PC-3 (cell line): ENCODE measurements at regions not wholly inside any gene's neighbourhood (a gene's known extent, or its start where the extent isn't known, plus 50 kb on each side); places are given as distances from the start of the nearest gene placed in this dataset.

ENCODE experiments used
- ATAC-seq: fragments of 200-7000 bp; cut with Tn5 transposase; 2 replicates; pipeline ENCODE4 v1.9.1; 2020; ENCODE audit warnings: mild to moderate bottlenecking, moderate library complexity
- BruUV-seq: library from RNA; stranded (reverse); fragments of 400-500 nt; replicated peaks from 2 replicates; lab custom pipeline; 2021; lab: Mats Ljungman, UMichigan
- CTCF ChIA-PET: fragments of 300-600 bp; sonication (Branson Sonifier 250); formaldehyde crosslinking; loops from one replicate; lab custom pipeline; 2022; ENCODE audit warnings: antibody characterized with exemption; lab: Charles Lee
- POLR2A ChIA-PET: fragments of 300-600 bp; sonication (Branson Sonifier 250); formaldehyde crosslinking; loops from one replicate; lab custom pipeline; 2022; ENCODE audit warnings: antibody characterized with exemption; ENCODE audit not compliant: unreplicated experiment; lab: Charles Lee
- DNase-seq: peaks from one replicate; pipeline ENCODE4 v3.0.0-alpha.2; 2015
- H2AFZ ChIP-seq: fragments of 300-600 bp; sonication (generic); 2 replicates; pipeline ENCODE4 v1.6.0; 2016; ENCODE audit warnings: antibody characterized with exemption, low read length
- H3F3A ChIP-seq: fragments of 300-600 bp; sonication (generic); one replicate; pipeline ENCODE4 v1.6.0; 2017; ENCODE audit warnings: antibody characterized with exemption, low read length, control low read depth, mild to moderate bottlenecking; ENCODE audit not compliant: unreplicated experiment
- H3K27ac ChIP-seq: fragments of 300-600 bp; sonication (generic); 2 replicates; pipeline ENCODE4 v1.5.1; 2016; ENCODE audit warnings: mild to moderate bottlenecking, low read length
- H3K27me3 ChIP-seq: fragments of 300-600 bp; sonication (generic); 2 replicates; pipeline ENCODE4 v1.6.1; 2016; ENCODE audit warnings: low read length, mixed read lengths
- H3K36me3 ChIP-seq: fragments of 300-600 bp; sonication (generic); 2 replicates; pipeline ENCODE4 v1.6.1; 2016; ENCODE audit warnings: low read depth, mixed run types, low read length, mixed read lengths
- H3K4me1 ChIP-seq: fragments of 300-600 bp; sonication (generic); 2 replicates; pipeline ENCODE4 v1.5.1; 2016; ENCODE audit warnings: low read length; ENCODE audit not compliant: insufficient read depth
- H3K4me2 ChIP-seq: fragments of 300-600 bp; sonication (generic); 2 replicates; pipeline ENCODE4 v1.6.0; 2016; ENCODE audit warnings: low read length
- H3K4me3 ChIP-seq: fragments of 300-600 bp; sonication (generic); 2 replicates; pipeline ENCODE4 v1.5.1; 2016; ENCODE audit warnings: mild to moderate bottlenecking, low read length, mixed read lengths
- H3K79me2 ChIP-seq: fragments of 300-600 bp; sonication (generic); 2 replicates; pipeline ENCODE4 v1.6.1; 2017; ENCODE audit warnings: low read length, mixed read lengths
- H3K9ac ChIP-seq: fragments of 300-600 bp; sonication (generic); 2 replicates; pipeline ENCODE4 v1.6.0; 2016; ENCODE audit warnings: mild to moderate bottlenecking, low read length
- H3K9me2 ChIP-seq: fragments of 300-600 bp; sonication (generic); replicated peaks from 2 replicates; pipeline ENCODE4 v1.6.1; 2016; ENCODE audit warnings: mixed run types, low read length, mixed read lengths
- H3K9me3 ChIP-seq: fragments of 300-600 bp; sonication (generic); 2 replicates; pipeline ENCODE4 v1.6.1; 2016; ENCODE audit warnings: low read length, mixed read lengths
- H4K20me1 ChIP-seq: fragments of 300-600 bp; sonication (generic); 2 replicates; pipeline ENCODE4 v1.6.1; 2016; ENCODE audit warnings: low read length, mixed read lengths
- EZH2 ChIP-seq: fragments of 300-600 bp; sonication (generic); IDR thresholded peaks from one replicate; pipeline ENCODE4 v1.6.1; 2017; ENCODE audit warnings: antibody characterized with exemption, mild to moderate bottlenecking, low read length; ENCODE audit not compliant: unreplicated experiment
- EZH2phosphoT487 ChIP-seq: fragments of 300-600 bp; sonication (generic); IDR thresholded peaks from 2 replicates; pipeline ENCODE4 v1.6.1; 2018; ENCODE audit warnings: mild to moderate bottlenecking, antibody characterized with exemption, low read length, borderline replicate concordance
- intact Hi-C: fragments of 100-400 bp; cut with micrococcal nuclease; formaldehyde crosslinking; loops from 2 replicates; pipeline ENCODE4 v1.9.0; 2023
- TF ChIP-seq, protein P1 (sequence below): fragments of 300-600 bp; sonication (generic); conservative IDR thresholded peaks from 2 replicates; pipeline ENCODE4 v1.5.1; 2017; ENCODE audit warnings: antibody characterized with exemption, low read depth, mild to moderate bottlenecking, low read length

DNA sequence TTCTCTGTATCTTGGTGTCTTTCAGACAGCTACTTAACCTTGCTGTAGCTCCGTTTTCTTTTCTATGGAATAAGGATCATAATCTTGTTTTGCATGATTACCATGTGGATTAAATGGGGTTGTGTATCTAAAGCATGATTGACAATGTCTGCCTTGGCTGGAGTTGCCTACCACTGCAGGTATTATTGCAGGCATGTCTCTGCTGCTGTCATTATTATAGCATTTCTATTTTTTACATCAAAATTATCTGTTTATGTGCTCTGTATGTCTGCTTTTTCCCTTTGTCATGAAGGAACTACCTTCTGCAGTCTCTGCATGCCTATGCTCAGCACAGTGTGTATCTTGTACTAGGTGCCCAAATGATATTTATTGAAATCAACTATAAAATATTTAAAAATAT is 95.9 kb upstream of the TAPT1 start:
- no TSS peak for BruUV-seq
- no peak overlapping the region for H3K4me3 ChIP-seq
- H3K9me3 ChIP-seq: no peaks in the 10 kb centered on the region
- H3K9me2 ChIP-seq: no peaks in the 10 kb centered on the region
- CTCF ChIA-PET: no interaction called here
- no peaks in the 10 kb centered on the region for H3K79me2 ChIP-seq
- H3K27ac ChIP-seq: no peak overlapping the region
- intact Hi-C loops: no loop called here
- TF ChIP-seq EZH2phosphoT487: no peak
- TF ChIP-seq EZH2: no peak
- no peak overlapping the region for H3K4me2 ChIP-seq
- no peaks in the 10 kb centered on the region for H3K36me3 ChIP-seq
- no peaks in the 10 kb centered on the region for H3K27me3 ChIP-seq
- H3K9ac ChIP-seq: no peak overlapping the region
- ATAC-seq: no peak
- no peaks in the 10 kb centered on the region for H3F3A ChIP-seq
- no peaks in the 10 kb centered on the region for H3K4me1 ChIP-seq
- H2AFZ ChIP-seq: no peak overlapping the region
- H4K20me1 ChIP-seq: no peaks in the 10 kb centered on the region
- POLR2A ChIA-PET: no interaction called here
- no peak for DNase-seq

- Histone ChIP-seq H3K9ac (no peak overlapping the region), H3K36me3 (no peaks in the 10 kb centered on the region), H3K79me2 (no peaks in the 10 kb centered on the region), H3K9me2 (no peaks in the 10 kb centered on the region), H4K20me1 (no peaks in the 10 kb centered on the region), H3K4me3 (no peak overlapping the region), H3K9me3 (no peaks in the 10 kb centered on the region), H3K4me2 (no peak overlapping the region), H2AFZ (no peak overlapping the region), H3K27ac (no peak overlapping the region), H3K4me1 (no peaks in the 10 kb centered on the region), H3F3A (no peaks in the 10 kb centered on the region), H3K27me3 (no peaks in the 10 kb centered on the region)
- intact Hi-C loops: no loop called here
- no peak for TF ChIP-seq EZH2phosphoT487
- TF ChIP-seq, protein P1, sequence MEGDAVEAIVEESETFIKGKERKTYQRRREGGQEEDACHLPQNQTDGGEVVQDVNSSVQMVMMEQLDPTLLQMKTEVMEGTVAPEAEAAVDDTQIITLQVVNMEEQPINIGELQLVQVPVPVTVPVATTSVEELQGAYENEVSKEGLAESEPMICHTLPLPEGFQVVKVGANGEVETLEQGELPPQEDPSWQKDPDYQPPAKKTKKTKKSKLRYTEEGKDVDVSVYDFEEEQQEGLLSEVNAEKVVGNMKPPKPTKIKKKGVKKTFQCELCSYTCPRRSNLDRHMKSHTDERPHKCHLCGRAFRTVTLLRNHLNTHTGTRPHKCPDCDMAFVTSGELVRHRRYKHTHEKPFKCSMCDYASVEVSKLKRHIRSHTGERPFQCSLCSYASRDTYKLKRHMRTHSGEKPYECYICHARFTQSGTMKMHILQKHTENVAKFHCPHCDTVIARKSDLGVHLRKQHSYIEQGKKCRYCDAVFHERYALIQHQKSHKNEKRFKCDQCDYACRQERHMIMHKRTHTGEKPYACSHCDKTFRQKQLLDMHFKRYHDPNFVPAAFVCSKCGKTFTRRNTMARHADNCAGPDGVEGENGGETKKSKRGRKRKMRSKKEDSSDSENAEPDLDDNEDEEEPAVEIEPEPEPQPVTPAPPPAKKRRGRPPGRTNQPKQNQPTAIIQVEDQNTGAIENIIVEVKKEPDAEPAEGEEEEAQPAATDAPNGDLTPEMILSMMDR: no peak
- TF ChIP-seq EZH2: no peak
- POLR2A ChIA-PET: no interaction called here
- BruUV-seq: no TSS peak
- CTCF ChIA-PET: no interaction called here
- DNase-seq: no peak
- ATAC-seq: no peak
Measured at GRCh38 chr4:16315456-16315855, 89.2 kb upstream of the TAPT1 start.

GRCh38 chr4:16310606-16311005 is 84.3 kb upstream of the TAPT1 start:
- Histone ChIP-seq H4K20me1 (no peaks in the 10 kb centered on the region), H3K9ac (no peak overlapping the region), H3K9me3 (no peaks in the 10 kb centered on the region), H3K27me3 (no peaks in the 10 kb centered on the region), H3K27ac (no peak overlapping the region), H3K4me3 (no peak overlapping the region), H3F3A (no peaks in the 10 kb centered on the region), H3K79me2 (no peaks in the 10 kb centered on the region), H3K4me2 (no peak overlapping the region), H2AFZ (no peak overlapping the region), H3K36me3 (no peaks in the 10 kb centered on the region), H3K9me2 (no peaks in the 10 kb centered on the region), H3K4me1 (no peaks in the 10 kb centered on the region)
- ATAC-seq (no peak), DNase-seq (no peak)
- TF ChIP-seq EZH2: no peak
- TF ChIP-seq, protein P1: no peak
- TF ChIP-seq EZH2phosphoT487: no peak
- ChIA-PET POLR2A (no interaction called here), CTCF (no interaction called here)
- no TSS peak for BruUV-seq
- intact Hi-C loops: no loop called here
